ENCODE measurements at regions not wholly inside any gene's neighbourhood (a gene's known extent, or its start where the extent isn't known, plus 50 kb on each side); places are given as distances from the start of the nearest gene placed in this dataset.

DNA sequence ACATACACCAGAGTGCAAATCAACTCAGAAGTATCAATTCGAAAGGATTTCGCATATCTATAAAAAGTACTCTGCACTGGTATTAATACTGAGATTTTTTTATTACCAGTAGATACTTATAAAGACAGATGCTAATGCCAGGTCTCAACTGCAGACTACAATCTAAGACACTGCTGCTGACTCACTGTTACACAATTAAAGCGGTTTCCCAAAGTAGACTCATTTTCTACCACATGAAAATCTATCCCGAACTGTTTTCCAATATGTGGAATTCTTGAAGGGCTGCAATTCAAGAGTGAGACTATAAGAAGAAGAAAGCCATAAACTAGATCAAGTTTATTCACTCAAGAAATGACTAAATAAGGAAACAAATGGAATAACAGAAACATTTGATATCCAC, 57.2 kb upstream of the ARHGAP32 start:
- TF ChIP-seq, protein P1, sequence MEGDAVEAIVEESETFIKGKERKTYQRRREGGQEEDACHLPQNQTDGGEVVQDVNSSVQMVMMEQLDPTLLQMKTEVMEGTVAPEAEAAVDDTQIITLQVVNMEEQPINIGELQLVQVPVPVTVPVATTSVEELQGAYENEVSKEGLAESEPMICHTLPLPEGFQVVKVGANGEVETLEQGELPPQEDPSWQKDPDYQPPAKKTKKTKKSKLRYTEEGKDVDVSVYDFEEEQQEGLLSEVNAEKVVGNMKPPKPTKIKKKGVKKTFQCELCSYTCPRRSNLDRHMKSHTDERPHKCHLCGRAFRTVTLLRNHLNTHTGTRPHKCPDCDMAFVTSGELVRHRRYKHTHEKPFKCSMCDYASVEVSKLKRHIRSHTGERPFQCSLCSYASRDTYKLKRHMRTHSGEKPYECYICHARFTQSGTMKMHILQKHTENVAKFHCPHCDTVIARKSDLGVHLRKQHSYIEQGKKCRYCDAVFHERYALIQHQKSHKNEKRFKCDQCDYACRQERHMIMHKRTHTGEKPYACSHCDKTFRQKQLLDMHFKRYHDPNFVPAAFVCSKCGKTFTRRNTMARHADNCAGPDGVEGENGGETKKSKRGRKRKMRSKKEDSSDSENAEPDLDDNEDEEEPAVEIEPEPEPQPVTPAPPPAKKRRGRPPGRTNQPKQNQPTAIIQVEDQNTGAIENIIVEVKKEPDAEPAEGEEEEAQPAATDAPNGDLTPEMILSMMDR (IDR thresholded peaks at IDR 0.05; ENCODE audit: low read depth, low read length, poor library complexity, severe bottlenecking) = no peak
- no peak for TF ChIP-seq EZH2phosphoT487 (IDR thresholded peaks at IDR 0.05; ENCODE audit: borderline replicate concordance, low read length)
- H3K4me3 ChIP-seq (ENCODE audit: low read length) = no peak overlapping the region
- no peaks in the 10 kb centered on the region for H3K36me3 ChIP-seq (ENCODE audit: control insufficient read depth, low read length)
- H3K4me2 ChIP-seq (ENCODE audit: low read length) = no peak overlapping the region
- no peaks in the 10 kb centered on the region for H3K79me2 ChIP-seq (ENCODE audit: control insufficient read depth, low read length)
- H3K4me1 ChIP-seq (ENCODE audit: control insufficient read depth, low read length) = no peaks in the 10 kb centered on the region
- H3K27ac ChIP-seq (ENCODE audit: low read depth, low read length) = no peak overlapping the region
- H4K20me1 ChIP-seq (ENCODE audit: control insufficient read depth, insufficient read depth, low read depth, low read length) = no peaks in the 10 kb centered on the region
- H3K9me3 ChIP-seq (ENCODE audit: control insufficient read depth, insufficient read depth, low read length) = no peaks in the 10 kb centered on the region
- H3K27me3 ChIP-seq (ENCODE audit: control insufficient read depth, low read length) = peaks cover 8% of the 10 kb centered on the region
- no peaks in the 10 kb centered on the region for H3K9me2 ChIP-seq (replicated peaks; ENCODE audit: control insufficient read depth, low read length)
- H3F3A ChIP-seq (ENCODE audit: control insufficient read depth, insufficient read depth) = no peaks in the 10 kb centered on the region

- Histone ChIP-seq H3K4me2 (ENCODE audit: low read length) (no peak overlapping the region), H3K27ac (ENCODE audit: low read depth, low read length) (no peak overlapping the region), H3K36me3 (ENCODE audit: control insufficient read depth, low read length) (no peaks in the 10 kb centered on the region), H3K9me2 (replicated peaks; ENCODE audit: control insufficient read depth, low read length) (no peaks in the 10 kb centered on the region), H3F3A (ENCODE audit: control insufficient read depth, insufficient read depth) (no peaks in the 10 kb centered on the region), H3K4me3 (ENCODE audit: low read length) (no peak overlapping the region), H3K4me1 (ENCODE audit: control insufficient read depth, low read length) (no peaks in the 10 kb centered on the region), H4K20me1 (ENCODE audit: control insufficient read depth, insufficient read depth, low read depth, low read length) (no peaks in the 10 kb centered on the region), H3K9me3 (ENCODE audit: control insufficient read depth, insufficient read depth, low read length) (no peaks in the 10 kb centered on the region), H3K79me2 (ENCODE audit: control insufficient read depth, low read length) (no peaks in the 10 kb centered on the region), H3K27me3 (ENCODE audit: control insufficient read depth, low read length) (peaks cover 8% of the 10 kb centered on the region)
- TF ChIP-seq, protein P1 (IDR thresholded peaks at IDR 0.05; ENCODE audit: low read depth, low read length, poor library complexity, severe bottlenecking) = no peak
- TF ChIP-seq EZH2phosphoT487 (IDR thresholded peaks at IDR 0.05; ENCODE audit: borderline replicate concordance, low read length) = no peak
Observed at GRCh38 chr11:129248618-129249017, 56.5 kb upstream of the ARHGAP32 start.

DNA sequence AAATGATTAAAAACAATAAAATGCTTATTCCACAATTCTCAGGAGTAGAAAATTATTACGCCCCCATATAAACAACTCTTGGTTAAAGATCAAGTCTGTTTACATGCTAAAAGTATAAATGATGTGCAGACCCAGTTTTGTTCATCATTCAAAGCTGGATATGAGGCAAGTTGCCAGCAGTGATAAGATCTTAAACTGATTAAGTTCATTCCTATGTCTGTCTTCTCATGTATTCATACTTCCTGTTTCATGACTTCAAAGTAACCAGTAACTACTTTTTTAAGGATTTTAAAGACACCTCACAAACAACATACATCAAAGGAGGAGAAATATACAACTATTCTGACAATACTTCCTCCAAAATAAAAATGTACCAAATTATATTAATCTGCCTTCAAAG, 55.0 kb upstream of the ARHGAP32 start:
- Histone ChIP-seq H3K4me2 (ENCODE audit: low read length) (no peak overlapping the region), H3K27ac (ENCODE audit: low read depth, low read length) (no peak overlapping the region), H3K27me3 (ENCODE audit: control insufficient read depth, low read length) (no peaks in the 10 kb centered on the region), H3K4me3 (ENCODE audit: low read length) (no peak overlapping the region), H3F3A (ENCODE audit: control insufficient read depth, insufficient read depth) (no peaks in the 10 kb centered on the region), H3K79me2 (ENCODE audit: control insufficient read depth, low read length) (no peaks in the 10 kb centered on the region), H3K9me2 (replicated peaks; ENCODE audit: control insufficient read depth, low read length) (no peaks in the 10 kb centered on the region), H4K20me1 (ENCODE audit: control insufficient read depth, insufficient read depth, low read depth, low read length) (no peaks in the 10 kb centered on the region), H3K4me1 (ENCODE audit: control insufficient read depth, low read length) (no peaks in the 10 kb centered on the region), H3K36me3 (ENCODE audit: control insufficient read depth, low read length) (no peaks in the 10 kb centered on the region), H3K9me3 (ENCODE audit: control insufficient read depth, insufficient read depth, low read length) (no peaks in the 10 kb centered on the region)
- no peak for TF ChIP-seq EZH2phosphoT487 (IDR thresholded peaks at IDR 0.05; ENCODE audit: borderline replicate concordance, low read length)
- TF ChIP-seq, protein P1 (IDR thresholded peaks at IDR 0.05; ENCODE audit: low read depth, low read length, poor library complexity, severe bottlenecking) = no peak

GRCh38 chr11:129242855-129243254, 50.7 kb upstream of the ARHGAP32 start:
- Histone ChIP-seq H4K20me1 (ENCODE audit: control insufficient read depth, insufficient read depth, low read depth, low read length) (no peaks in the 10 kb centered on the region), H3K9me2 (replicated peaks; ENCODE audit: control insufficient read depth, low read length) (no peaks in the 10 kb centered on the region), H3K9me3 (ENCODE audit: control insufficient read depth, insufficient read depth, low read length) (no peaks in the 10 kb centered on the region), H3K4me1 (ENCODE audit: control insufficient read depth, low read length) (no peaks in the 10 kb centered on the region), H3K27ac (ENCODE audit: low read depth, low read length) (no peak overlapping the region), H3K27me3 (ENCODE audit: control insufficient read depth, low read length) (no peaks in the 10 kb centered on the region; the same call in none of the 2 replicates), H3K4me2 (ENCODE audit: low read length) (no peak overlapping the region), H3K36me3 (ENCODE audit: control insufficient read depth, low read length) (no peaks in the 10 kb centered on the region), H3K79me2 (ENCODE audit: control insufficient read depth, low read length) (no peaks in the 10 kb centered on the region), H3F3A (ENCODE audit: control insufficient read depth, insufficient read depth) (no peaks in the 10 kb centered on the region), H3K4me3 (ENCODE audit: low read length) (no peak overlapping the region)
- no peak for TF ChIP-seq EZH2phosphoT487 (IDR thresholded peaks at IDR 0.05; ENCODE audit: borderline replicate concordance, low read length)
- TF ChIP-seq, protein P1 (IDR thresholded peaks at IDR 0.05; ENCODE audit: low read depth, low read length, poor library complexity, severe bottlenecking) = no peak
